Endothelial cell of umbilical vein (primary cell): ENCODE measurements at regions not wholly inside any gene's neighbourhood (a gene's known extent, or its start where the extent isn't known, plus 50 kb on each side); places are given as distances from the start of the nearest gene placed in this dataset.

Experiments
- BruUV-seq: library from RNA; stranded (reverse); fragments of 400-500 nt; replicated peaks from 2 replicates; lab custom pipeline; 2021; lab: Mats Ljungman, UMichigan
- CTCF ChIA-PET: fragments of 300-600, 350-600 bp; sonication (Branson Sonifier 250); formaldehyde crosslinking; loops from one replicate; lab custom pipeline; 2021; ENCODE audit warnings: antibody characterized with exemption, inconsistent platforms; lab: Charles Lee
- POLR2A ChIA-PET: fragments of 300-600, 350-600 bp; sonication (Branson Sonifier 250); formaldehyde crosslinking; loops from one replicate; lab custom pipeline; 2021; ENCODE audit warnings: antibody characterized with exemption, inconsistent platforms; lab: Charles Lee
- DNase-seq: peaks from one replicate; pipeline ENCODE4 v3.0.0-alpha.2; 2011; ENCODE audit warnings: low read depth, low spot score
- FAIRE-seq: peaks from 2 replicates; lab custom pipeline; 2011; peaks lifted over from hg19 to GRCh38; lab: Jason Lieb, UNC
- H2AFZ ChIP-seq: 2 replicates; pipeline ENCODE4 v1.6.0; 2012; ENCODE audit warnings: low read depth, low read length, control low read depth, inconsistent platforms
- H3K27ac ChIP-seq: 2 replicates; pipeline ENCODE4 v1.5.1; 2011; ENCODE audit warnings: low read depth, mild to moderate bottlenecking, control low read depth, low read length, moderate library complexity; ENCODE audit not compliant: insufficient read depth
- H3K27me3 ChIP-seq, 2 experiments: 2 replicates each; pipeline versions ENCODE4 v1.6.0 to v1.6.1; 2011; ENCODE audit warnings: low read length in 2 of 2, mixed read lengths in 1 of 2; ENCODE audit not compliant: control insufficient read depth in 2 of 2, insufficient read depth in 2 of 2
- H3K36me3 ChIP-seq, 2 experiments: 2 replicates in 1 of 2; 3 replicates in 1 of 2; pipeline ENCODE4 v1.5.1; 2011; ENCODE audit warnings: low read length in 2 of 2, mild to moderate bottlenecking in 1 of 2, moderate library complexity in 1 of 2; ENCODE audit not compliant: control insufficient read depth in 2 of 2, insufficient read depth in 2 of 2; ENCODE audit errors: extremely low read depth in 1 of 2
- H3K4me1 ChIP-seq: 3 replicates; pipeline ENCODE4 v1.5.1; 2011; ENCODE audit warnings: mild to moderate bottlenecking, low read length; ENCODE audit not compliant: control insufficient read depth, insufficient read depth; ENCODE audit errors: extremely low read depth
- H3K4me2 ChIP-seq: 2 replicates; pipeline ENCODE4 v1.6.1; 2011; ENCODE audit warnings: low read length, control low read depth, mixed read lengths; ENCODE audit not compliant: insufficient read depth
- H3K4me3 ChIP-seq, 3 experiments: fragments of 200-600 bp in 1 of 3; sonication (generic), shearing (Covaris generic) in 1 of 3; replicated peaks in 1 of 3; 2 replicates each; pipeline ENCODE4 v1.5.1; 2011 to 2016; ENCODE audit warnings: control low read depth in 3 of 3, low read length in 3 of 3, mild to moderate bottlenecking in 2 of 3, inconsistent platforms in 1 of 3, low read depth in 1 of 3, moderate library complexity in 1 of 3; ENCODE audit not compliant: insufficient read depth in 1 of 3
- H3K79me2 ChIP-seq: 2 replicates; pipeline ENCODE4 v1.6.0; 2012; ENCODE audit warnings: low read length, inconsistent platforms; ENCODE audit not compliant: control insufficient read depth, insufficient read depth
- H3K9ac ChIP-seq: replicated peaks from 2 replicates; pipeline ENCODE3; 2011; ENCODE audit warnings: low read length, control low read depth; ENCODE audit not compliant: insufficient read depth; ENCODE audit errors: extremely low read depth
- H3K9me1 ChIP-seq: replicated peaks from 3 replicates; pipeline ENCODE4 v1.6.0; 2011; ENCODE audit warnings: mild to moderate bottlenecking, low read length; ENCODE audit not compliant: control insufficient read depth, insufficient read depth; ENCODE audit errors: extremely low read depth
- H3K9me3 ChIP-seq: replicated peaks from 2 replicates; pipeline ENCODE4 v1.5.1; 2012; ENCODE audit warnings: low read length, inconsistent platforms; ENCODE audit not compliant: control insufficient read depth, insufficient read depth
- H4K20me1 ChIP-seq: replicated peaks from 2 replicates; pipeline ENCODE3; 2011; ENCODE audit warnings: mild to moderate bottlenecking, low read length; ENCODE audit not compliant: control insufficient read depth, insufficient read depth; ENCODE audit errors: extremely low read depth
- CTCF ChIP-seq, 2 donors: IDR thresholded peaks; 1 replicate in 1 of 2; 2 replicates in 1 of 2; pipeline ENCODE4 v1.5.1; 2011; ENCODE audit warnings: low read length in 2 of 2, mild to moderate bottlenecking in 2 of 2, moderate library complexity in 2 of 2, control low read depth in 1 of 2, inconsistent platforms in 1 of 2, low read depth in 1 of 2; ENCODE audit not compliant: insufficient read depth in 1 of 2; ENCODE audit errors: extremely low read depth in 1 of 2
- EZH2 ChIP-seq: IDR thresholded peaks from 2 replicates; pipeline ENCODE4 v1.6.1; 2012; ENCODE audit warnings: borderline replicate concordance, low read depth, mild to moderate bottlenecking, moderate library complexity, low read length, inconsistent platforms; ENCODE audit not compliant: severe bottlenecking
- FOS ChIP-seq: IDR thresholded peaks from 2 replicates; pipeline ENCODE4 v1.6.1; 2011; ENCODE audit warnings: mild to moderate bottlenecking, low read length, moderate library complexity, borderline replicate concordance; ENCODE audit not compliant: insufficient read depth
- GATA2 ChIP-seq: IDR thresholded peaks from 2 replicates; pipeline ENCODE4 v1.7.0; 2011; ENCODE audit warnings: low read depth, mild to moderate bottlenecking, moderate library complexity, mixed read lengths, low read length; ENCODE audit not compliant: insufficient read length, insufficient read depth
- JUN ChIP-seq: IDR thresholded peaks from 2 replicates; pipeline ENCODE4 v1.6.1; 2011; ENCODE audit warnings: borderline replicate concordance, low read depth; ENCODE audit not compliant: insufficient read length, insufficient read depth
- MAX ChIP-seq: IDR thresholded peaks from 2 replicates; pipeline ENCODE4 v1.6.1; 2011; ENCODE audit not compliant: insufficient read depth, insufficient read length
- MYC ChIP-seq: IDR thresholded peaks from one replicate; pipeline ENCODE4 v1.6.1; 2011; ENCODE audit warnings: mild to moderate bottlenecking, low read depth, low read length
- POLR2A ChIP-seq: IDR thresholded peaks from 2 replicates; pipeline ENCODE4 v1.6.1; 2012; ENCODE audit warnings: low read depth, mild to moderate bottlenecking, control low read depth, low read length
- POLR2AphosphoS5 ChIP-seq: IDR thresholded peaks from 2 replicates; pipeline ENCODE4 v1.6.1; 2012; ENCODE audit warnings: low read depth, mild to moderate bottlenecking, control low read depth, low read length, moderate library complexity; ENCODE audit not compliant: insufficient read depth
- dilution Hi-C: fragments of 300-500 bp; cut with MboI; formaldehyde crosslinking; loops from one replicate; pipeline ENCODE4 v1.15.0; 2019; ENCODE audit warnings: low sequenced_read_pairs; ENCODE audit not compliant: extremely low pct_ligation_motif_present
- intact Hi-C: fragments of 100-400 bp; cut with micrococcal nuclease; formaldehyde crosslinking; loops from one replicate; pipeline ENCODE4 v1.10.0; 2022

- FAIRE-seq = no peak
- H3K36me3 ChIP-seq = no peaks in the 10 kb centered on the region
- DNase-seq = no peak
- no peak for TF ChIP-seq MAX
- TF ChIP-seq MYC = no peak
- TF ChIP-seq JUN = no peak
- peaks cover 14% of the 10 kb centered on the region for H3K9me3 ChIP-seq
- no peaks in the 10 kb centered on the region for H3K4me1 ChIP-seq
- ChIA-PET POLR2A (no interaction called here), CTCF (no interaction called here)
- no peaks in the 10 kb centered on the region for H3K9me1 ChIP-seq
- intact Hi-C loops (no loop called here), dilution Hi-C loops (no loop called here)
- H4K20me1 ChIP-seq = no peaks in the 10 kb centered on the region
- H2AFZ ChIP-seq = no peak overlapping the region
- H3K27me3 ChIP-seq = no peaks in the 10 kb centered on the region
- H3K4me3 ChIP-seq = no peak overlapping the region
- no peaks in the 10 kb centered on the region for H3K79me2 ChIP-seq
- no peak overlapping the region for H3K9ac ChIP-seq
- no peak overlapping the region for H3K4me2 ChIP-seq
- no TSS peak for BruUV-seq
- no peak overlapping the region for H3K27ac ChIP-seq
Measured at GRCh38 chr18:78740876-78741275, 238.7 kb upstream of the SALL3 start.

GRCh38 chr18:78741381-78742217 lies 238.0 kb upstream of the SALL3 start:
- BruUV-seq = no TSS peak
- CTCF ChIA-PET = no interaction called here
- dilution Hi-C loops = no loop called here

More at GRCh38 chr18:78741381-78742217, 238.0 kb upstream of the SALL3 start:
- Histone ChIP-seq H3K27me3 (no peaks in the 10 kb centered on the region), H3K4me3 (no peak overlapping the region), H3K79me2 (no peaks in the 10 kb centered on the region), H3K4me2 (no peak overlapping the region), H3K4me1 (no peaks in the 10 kb centered on the region), H3K9ac (no peak overlapping the region), H3K27ac (no peak overlapping the region), H4K20me1 (no peaks in the 10 kb centered on the region), H3K36me3 (no peaks in the 10 kb centered on the region), H3K9me1 (no peaks in the 10 kb centered on the region), H2AFZ (no peak overlapping the region), H3K9me3 (peaks cover 14% of the 10 kb centered on the region)
- TF ChIP-seq FOS (no peak), EZH2 (no peak), MAX (no peak), CTCF (IDR thresholded peaks at IDR 0.05; ENCODE audit: extremely low read depth in 1 of 2, insufficient read depth in 1 of 2, low read depth in 1 of 2, low read length in 2 of 2) (no peak), POLR2AphosphoS5 (no peak), MYC (no peak), JUN (no peak), GATA2 (no peak), POLR2A (no peak)
- intact Hi-C loops = no loop called here
- FAIRE-seq = no peak
- DNase-seq = no peak
- POLR2A ChIA-PET = no interaction called here
